Ovary (tissue), 3 donors: ENCODE measurements at regions not wholly inside any gene's neighbourhood (a gene's known extent, or its start where the extent isn't known, plus 50 kb on each side); places are given as distances from the start of the nearest gene placed in this dataset.

Experiments used
- CTCF ChIP-seq, 3 donors: fragments of 450-650 bp in 2 of 3; fragments of 200-600 bp in 1 of 3; IDR thresholded peaks; one replicate each; pipeline versions ENCODE4 v1.5.1 to v1.8.0; 2016 to 2022; ENCODE audit warnings: antibody characterized with exemption in 3 of 3, mild to moderate bottlenecking in 1 of 3
- POLR2A ChIP-seq: fragments of 450-650 bp; IDR thresholded peaks from one replicate; pipeline ENCODE4 v1.6.1; 2017; ENCODE audit warnings: antibody characterized with exemption, mild to moderate bottlenecking, moderate library complexity
- donor health status: DM: no; HTN: no; CAD: no.

- TF ChIP-seq CTCF (IDR thresholded peaks at IDR 0.05) = no peak
- no peak for TF ChIP-seq POLR2A
Measured at GRCh38 chr15:88976656-88977055, 63.5 kb upstream of the MFGE8 start.
